ENCODE measurements at regions not wholly inside any gene's neighbourhood (a gene's known extent, or its start where the extent isn't known, plus 50 kb on each side); places are given as distances from the start of the nearest gene placed in this dataset.

- no peak for TF ChIP-seq CTCF (IDR thresholded peaks at IDR 0.05)
- TF ChIP-seq EZH2 (IDR thresholded peaks at IDR 0.05; ENCODE audit: borderline replicate concordance, insufficient read depth, low read depth, low read length, poor library complexity, severe bottlenecking): no peak
Observed at GRCh38 chr1:182137546-182137945, 76.0 kb upstream of the ZNF648 start.

Measured in B cell (primary cell).